Gastroesophageal sphincter (tissue), 4 donors: ENCODE measurements at regions not wholly inside any gene's neighbourhood (a gene's known extent, or its start where the extent isn't known, plus 50 kb on each side); places are given as distances from the start of the nearest gene placed in this dataset.

Experiments
- ATAC-seq: fragments of 150-250 bp; one replicate; pipeline ENCODE4 v1.9.1; 2016; ENCODE audit warnings: mild to moderate bottlenecking, moderate library complexity
- H3K27ac ChIP-seq, 4 donors: fragments of 200-600 bp; sonication (generic) in 3 of 4; 1 replicate in 3 of 4; 2 replicates in 1 of 4; pipeline ENCODE4 v1.5.1; 2016 to 2019
- H3K27me3 ChIP-seq: fragments of 200-600 bp; sonication (generic); one replicate; pipeline ENCODE4 v1.5.1; 2019
- H3K36me3 ChIP-seq, 2 donors: fragments of 200-600 bp; sonication (generic); one replicate each; pipeline ENCODE4 v1.5.1; 2019; ENCODE audit warnings: control low read depth in 1 of 2
- H3K4me1 ChIP-seq, 3 donors: fragments of 200-600 bp; sonication (generic); 1 replicate in 2 of 3; 2 replicates in 1 of 3; pipeline ENCODE4 v1.5.1; 2016 to 2019; ENCODE audit warnings: control low read depth in 2 of 3
- H3K4me3 ChIP-seq, 2 donors: fragments of 200-600 bp; sonication (generic); one replicate each; pipeline ENCODE4 v1.5.1; 2019; ENCODE audit warnings: mild to moderate bottlenecking in 1 of 2, moderate library complexity in 1 of 2
- H3K9me3 ChIP-seq, 3 donors: fragments of 200-600 bp; sonication (generic); one replicate each; pipeline ENCODE4 v1.5.1; 2017 to 2019; ENCODE audit warnings: control low read depth in 2 of 3
- CTCF ChIP-seq, 4 experiments: fragments of 200-600 bp in 2 of 4; fragments of 450-650 bp in 2 of 4; sonication (generic) in 1 of 4; IDR thresholded peaks; one replicate each; pipeline ENCODE4 v1.5.1; 2017 to 2019; ENCODE audit warnings: antibody characterized with exemption in 4 of 4, mild to moderate bottlenecking in 2 of 4, moderate library complexity in 2 of 4
- EP300 ChIP-seq: sonication (generic); formaldehyde crosslinking; IDR thresholded peaks from one replicate; pipeline ENCODE4 v1.6.1; 2017; ENCODE audit warnings: antibody characterized with exemption, mild to moderate bottlenecking
- POLR2A ChIP-seq, 2 donors: fragments of 450-650 bp; IDR thresholded peaks; one replicate each; pipeline ENCODE4 v1.6.1; 2017; ENCODE audit warnings: antibody characterized with exemption in 2 of 2, mild to moderate bottlenecking in 2 of 2, moderate library complexity in 1 of 2
- POLR2AphosphoS5 ChIP-seq: sonication (generic); formaldehyde crosslinking; IDR thresholded peaks from one replicate; pipeline ENCODE4 v1.6.1; 2017; ENCODE audit warnings: antibody characterized with exemption
- WGBS, 2 donors: methylation state at CpG; one replicate each; pipeline ENCODE4 v1.1.5; 2018; ENCODE audit warnings: low coverage in 1 of 2; 5-methylcytosine and 5-hydroxymethylcytosine counted together

GRCh38 chr20:12198281-12198680 is 280.6 kb downstream of the BTBD3 start:
- no peaks in the 10 kb centered on the region for H3K36me3 ChIP-seq
- H3K4me1 ChIP-seq = no peaks in the 10 kb centered on the region
- TF ChIP-seq CTCF (IDR thresholded peaks at IDR 0.05) = no peak
- TF ChIP-seq EP300 = no peak
- no peak for TF ChIP-seq POLR2AphosphoS5
- no peak for TF ChIP-seq POLR2A (IDR thresholded peaks at IDR 0.05)
- H3K27ac ChIP-seq = no peak overlapping the region
- H3K27me3 ChIP-seq = no peaks in the 10 kb centered on the region
- ATAC-seq = no peak
- H3K9me3 ChIP-seq = no peaks in the 10 kb centered on the region
- no peak overlapping the region for H3K4me3 ChIP-seq

GRCh38 chr20:12199703-12200102 is 282.0 kb downstream of the BTBD3 start:
- TF ChIP-seq POLR2A (IDR thresholded peaks at IDR 0.05) (no peak), POLR2AphosphoS5 (no peak), EP300 (no peak), CTCF (IDR thresholded peaks at IDR 0.05) (no peak)
- H3K4me3 ChIP-seq = no peak overlapping the region
- no peak overlapping the region for H3K27ac ChIP-seq
- no peak for ATAC-seq
- H3K4me1 ChIP-seq = no peaks in the 10 kb centered on the region
- no peaks in the 10 kb centered on the region for H3K36me3 ChIP-seq
- H3K27me3 ChIP-seq = no peaks in the 10 kb centered on the region
- 68 to 88% methylated on average over 3 to 4 of the region's 5 CpGs for WGBS, 2 donors
- H3K9me3 ChIP-seq = no peaks in the 10 kb centered on the region

- Histone ChIP-seq H3K4me3 (no peak overlapping the region), H3K36me3 (no peaks in the 10 kb centered on the region), H3K4me1 (no peaks in the 10 kb centered on the region), H3K9me3 (no peaks in the 10 kb centered on the region), H3K27ac (no peak overlapping the region), H3K27me3 (no peaks in the 10 kb centered on the region)
- no peak for TF ChIP-seq EP300
- TF ChIP-seq POLR2A (IDR thresholded peaks at IDR 0.05) = no peak
- TF ChIP-seq POLR2AphosphoS5 = no peak
- no peak for TF ChIP-seq CTCF (IDR thresholded peaks at IDR 0.05)
- ATAC-seq = peak; percentile 41
- WGBS, 2 donors = 40 to 61% methylated on average over 1 to 5 of the region's 5 CpGs
These were observed 283.7 kb downstream of the BTBD3 start for GRCh38 chr20:12201289-12201991.

GRCh38 chr20:12203399-12203798 is 285.7 kb downstream of the BTBD3 start:
- Histone ChIP-seq H3K4me3 (no peak overlapping the region), H3K4me1 (no peaks in the 10 kb centered on the region), H3K9me3 (peaks cover 0 to 3% (median 0%) of the 10 kb centered on the region in 3 donors), H3K36me3 (no peaks in the 10 kb centered on the region), H3K27ac (no peak overlapping the region), H3K27me3 (no peaks in the 10 kb centered on the region)
- TF ChIP-seq CTCF (IDR thresholded peaks at IDR 0.05) (no peak), POLR2A (IDR thresholded peaks at IDR 0.05) (no peak), EP300 (no peak), POLR2AphosphoS5 (no peak)
- ATAC-seq = no peak

GRCh38 chr20:12203981-12204380 is 286.3 kb downstream of the BTBD3 start:
- Histone ChIP-seq H3K36me3 (no peaks in the 10 kb centered on the region), H3K27me3 (no peaks in the 10 kb centered on the region), H3K9me3 (peaks cover 0 to 3% (median 0%) of the 10 kb centered on the region in 3 donors), H3K4me3 (no peak overlapping the region), H3K4me1 (no peaks in the 10 kb centered on the region), H3K27ac (no peak overlapping the region)
- ATAC-seq = no peak
- TF ChIP-seq POLR2AphosphoS5 = no peak
- no peak for TF ChIP-seq POLR2A (IDR thresholded peaks at IDR 0.05)
- no peak for TF ChIP-seq CTCF (IDR thresholded peaks at IDR 0.05)
- no peak for TF ChIP-seq EP300
- WGBS, 2 donors = 67 to 76% methylated on average over 1 of the region's 1 CpG
